EL (cell line): ENCODE measurements at regions not wholly inside any gene's neighbourhood (a gene's known extent, or its start where the extent isn't known, plus 50 kb on each side); places are given as distances from the start of the nearest gene placed in this dataset.
A peak's percentile ranks its signal among the peaks of the same experiment; 100 is the strongest.

Source experiments
- DNase-seq: peaks from one replicate; pipeline ENCODE4 v3.0.0-alpha.2; 2016

- no peak for DNase-seq
Measured at GRCh38 chr5:73284985-73285384, 112.0 kb downstream of the TMEM174 start.

- DNase-seq: no peak
Measured at GRCh38 chr5:73284220-73284795, 111.3 kb downstream of the TMEM174 start.

- no peak for DNase-seq
Measured at GRCh38 chr5:73282923-73283322, 109.9 kb downstream of the TMEM174 start.

- no peak for DNase-seq
Measured at GRCh38 chr5:73282383-73282782, 109.4 kb downstream of the TMEM174 start.

GRCh38 chr5:73280821-73281746 is 108.1 kb downstream of the TMEM174 start:
- peak; percentile 65 for DNase-seq

GRCh38 chr5:73280386-73280785 is 107.4 kb downstream of the TMEM174 start:
- no peak for DNase-seq

- DNase-seq: no peak
Measured at GRCh38 chr5:73279805-73280204, 106.8 kb downstream of the TMEM174 start.

- no peak for DNase-seq
Measured at GRCh38 chr5:73278693-73279092, 105.7 kb downstream of the TMEM174 start.

- no peak for DNase-seq
Measured at GRCh38 chr5:73274881-73275663, 102.1 kb downstream of the TMEM174 start.

GRCh38 chr5:73274121-73274520 is 101.1 kb downstream of the TMEM174 start:
- DNase-seq: no peak

- DNase-seq: no peak
Measured at GRCh38 chr5:73273379-73274050, 100.5 kb downstream of the TMEM174 start.

GRCh38 chr5:73272351-73272750 is 99.4 kb downstream of the TMEM174 start:
- DNase-seq: no peak

- no peak for DNase-seq
Measured at GRCh38 chr5:73268826-73269225, 95.8 kb downstream of the TMEM174 start.

- no peak for DNase-seq
Measured at GRCh38 chr5:73267766-73268435, 94.9 kb downstream of the TMEM174 start.

GRCh38 chr5:73266925-73267765 is 94.2 kb downstream of the TMEM174 start:
- DNase-seq: peak; percentile 32

- peak; percentile 61 for DNase-seq
Measured at GRCh38 chr5:73266176-73266738, 93.3 kb downstream of the TMEM174 start.

GRCh38 chr5:73265641-73266040 is 92.6 kb downstream of the TMEM174 start:
- DNase-seq: peak; percentile 40

- no peak for DNase-seq
Measured at GRCh38 chr5:73264631-73265030, 91.6 kb downstream of the TMEM174 start.

- DNase-seq: no peak
Measured at GRCh38 chr5:73263001-73263710, 90.2 kb downstream of the TMEM174 start.

GRCh38 chr5:73256862-73257261 is 83.9 kb downstream of the TMEM174 start:
- DNase-seq: peak; percentile 37
